ENCODE measurements at regions not wholly inside any gene's neighbourhood (a gene's known extent, or its start where the extent isn't known, plus 50 kb on each side); places are given as distances from the start of the nearest gene placed in this dataset.

- TF ChIP-seq EZH2phosphoT487 (IDR thresholded peaks at IDR 0.05; ENCODE audit: borderline replicate concordance, low read length) (no peak), CTCF (IDR thresholded peaks at IDR 0.05; ENCODE audit: low read depth, low read length, poor library complexity, severe bottlenecking) (no peak)
- H3K4me3 ChIP-seq (ENCODE audit: low read length) = no peak overlapping the region
- no peaks in the 10 kb centered on the region for H3K27me3 ChIP-seq (ENCODE audit: control insufficient read depth, low read length)
- no peaks in the 10 kb centered on the region for H3K36me3 ChIP-seq (ENCODE audit: control insufficient read depth, low read length)
- H3K79me2 ChIP-seq (ENCODE audit: control insufficient read depth, low read length) = no peaks in the 10 kb centered on the region
- no peak overlapping the region for H3K27ac ChIP-seq (ENCODE audit: low read depth, low read length)
- H4K20me1 ChIP-seq (ENCODE audit: control insufficient read depth, insufficient read depth, low read depth, low read length) = no peaks in the 10 kb centered on the region
- no peak overlapping the region for H3K4me2 ChIP-seq (ENCODE audit: low read length)
- no peaks in the 10 kb centered on the region for H3F3A ChIP-seq (ENCODE audit: control insufficient read depth, insufficient read depth)
- no peaks in the 10 kb centered on the region for H3K9me2 ChIP-seq (replicated peaks; ENCODE audit: control insufficient read depth, low read length)
- H3K9me3 ChIP-seq (ENCODE audit: control insufficient read depth, insufficient read depth, low read length) = no peaks in the 10 kb centered on the region
- H3K4me1 ChIP-seq (ENCODE audit: control insufficient read depth, low read length) = no peaks in the 10 kb centered on the region
Measured at GRCh38 chr1:30323841-30324240, 399.5 kb downstream of the MATN1 start.

GRCh38 chr1:30323352-30323751, 400.0 kb downstream of the MATN1 start:
- Histone ChIP-seq H3K4me1 (ENCODE audit: control insufficient read depth, low read length) (no peaks in the 10 kb centered on the region), H4K20me1 (ENCODE audit: control insufficient read depth, insufficient read depth, low read depth, low read length) (no peaks in the 10 kb centered on the region), H3K4me2 (ENCODE audit: low read length) (no peak overlapping the region), H3K9me3 (ENCODE audit: control insufficient read depth, insufficient read depth, low read length) (no peaks in the 10 kb centered on the region), H3K27ac (ENCODE audit: low read depth, low read length) (no peak overlapping the region), H3K27me3 (ENCODE audit: control insufficient read depth, low read length) (no peaks in the 10 kb centered on the region), H3K4me3 (ENCODE audit: low read length) (no peak overlapping the region), H3K79me2 (ENCODE audit: control insufficient read depth, low read length) (no peaks in the 10 kb centered on the region), H3F3A (ENCODE audit: control insufficient read depth, insufficient read depth) (no peaks in the 10 kb centered on the region), H3K9me2 (replicated peaks; ENCODE audit: control insufficient read depth, low read length) (no peaks in the 10 kb centered on the region), H3K36me3 (ENCODE audit: control insufficient read depth, low read length) (no peaks in the 10 kb centered on the region)
- no peak for TF ChIP-seq CTCF (IDR thresholded peaks at IDR 0.05; ENCODE audit: low read depth, low read length, poor library complexity, severe bottlenecking)

GRCh38 chr1:30322859-30323257, 400.5 kb downstream of the MATN1 start:
- H3K36me3 ChIP-seq (ENCODE audit: control insufficient read depth, low read length) = no peaks in the 10 kb centered on the region
- no peak overlapping the region for H3K4me3 ChIP-seq (ENCODE audit: low read length)
- no peaks in the 10 kb centered on the region for H3K79me2 ChIP-seq (ENCODE audit: control insufficient read depth, low read length)
- H3K4me1 ChIP-seq (ENCODE audit: control insufficient read depth, low read length) = no peaks in the 10 kb centered on the region
- no peak overlapping the region for H3K4me2 ChIP-seq (ENCODE audit: low read length)
- no peaks in the 10 kb centered on the region for H3F3A ChIP-seq (ENCODE audit: control insufficient read depth, insufficient read depth)
- TF ChIP-seq EZH2phosphoT487 (IDR thresholded peaks at IDR 0.05; ENCODE audit: borderline replicate concordance, low read length) (no peak), CTCF (IDR thresholded peaks at IDR 0.05; ENCODE audit: low read depth, low read length, poor library complexity, severe bottlenecking) (peak; percentile 46)
- H3K9me2 ChIP-seq (replicated peaks; ENCODE audit: control insufficient read depth, low read length) = no peaks in the 10 kb centered on the region
- H3K27ac ChIP-seq (ENCODE audit: low read depth, low read length) = no peak overlapping the region
- no peaks in the 10 kb centered on the region for H3K27me3 ChIP-seq (ENCODE audit: control insufficient read depth, low read length)
- H3K9me3 ChIP-seq (ENCODE audit: control insufficient read depth, insufficient read depth, low read length) = no peaks in the 10 kb centered on the region
- no peaks in the 10 kb centered on the region for H4K20me1 ChIP-seq (ENCODE audit: control insufficient read depth, insufficient read depth, low read depth, low read length)
